ENCODE measurements at regions not wholly inside any gene's neighbourhood (a gene's known extent, or its start where the extent isn't known, plus 50 kb on each side); places are given as distances from the start of the nearest gene placed in this dataset.

GRCh38 chr16:61002479-61003204, 1033.6 kb downstream of the CDH8 start:
- no peak for TF ChIP-seq YY1 (IDR thresholded peaks at IDR 0.05; ENCODE audit: low read depth)
- no peak for TF ChIP-seq MAX (IDR thresholded peaks at IDR 0.05)
- no peak for TF ChIP-seq TEAD4 (IDR thresholded peaks at IDR 0.05)
- no peak for TF ChIP-seq RAD21 (IDR thresholded peaks at IDR 0.05; ENCODE audit: low read depth)
- no peak for TF ChIP-seq EGR1 (IDR thresholded peaks at IDR 0.05)
- TF ChIP-seq CREB1 (IDR thresholded peaks at IDR 0.05; ENCODE audit: low read depth), result no peak
- no peak for TF ChIP-seq EP300 (IDR thresholded peaks at IDR 0.05; ENCODE audit: borderline replicate concordance)
- TF ChIP-seq TAF1 (IDR thresholded peaks at IDR 0.05; ENCODE audit: low read depth), result no peak
- TF ChIP-seq TCF12 (IDR thresholded peaks at IDR 0.05; ENCODE audit: low read depth), result no peak
- TF ChIP-seq REST (IDR thresholded peaks at IDR 0.05; ENCODE audit: low read depth), result no peak
- TF ChIP-seq NFIC (IDR thresholded peaks at IDR 0.05), result no peak
